KOPT-K1 (cell line): ENCODE measurements at regions not wholly inside any gene's neighbourhood (a gene's known extent, or its start where the extent isn't known, plus 50 kb on each side); places are given as distances from the start of the nearest gene placed in this dataset.
"Not testable (repeated sequence)": the region's sequence is repeated elsewhere in the genome, so short reads cannot be mapped to it uniquely, and the experiment has no call there.

ENCODE experiments used
- H3K27ac ChIP-seq: fragments of 200-600 bp; sonication (generic); 2 replicates; pipeline ENCODE4 v1.5.1; 2016; ENCODE audit warnings: antibody characterized with exemption, mild to moderate bottlenecking, low read depth, low read length; ENCODE audit not compliant: poor library complexity, severe bottlenecking
- H3K36me3 ChIP-seq: fragments of 200-600 bp; sonication (generic); 2 replicates; pipeline ENCODE4 v1.5.1; 2017; ENCODE audit warnings: antibody characterized with exemption, mild to moderate bottlenecking, low read length, moderate library complexity; ENCODE audit not compliant: insufficient read depth
- H3K9me3 ChIP-seq: fragments of 200-600 bp; sonication (generic); 2 replicates; pipeline ENCODE4 v1.5.1; 2017; ENCODE audit warnings: antibody characterized with exemption, low read length, mild to moderate bottlenecking; ENCODE audit not compliant: insufficient read depth, poor library complexity, severe bottlenecking

DNA sequence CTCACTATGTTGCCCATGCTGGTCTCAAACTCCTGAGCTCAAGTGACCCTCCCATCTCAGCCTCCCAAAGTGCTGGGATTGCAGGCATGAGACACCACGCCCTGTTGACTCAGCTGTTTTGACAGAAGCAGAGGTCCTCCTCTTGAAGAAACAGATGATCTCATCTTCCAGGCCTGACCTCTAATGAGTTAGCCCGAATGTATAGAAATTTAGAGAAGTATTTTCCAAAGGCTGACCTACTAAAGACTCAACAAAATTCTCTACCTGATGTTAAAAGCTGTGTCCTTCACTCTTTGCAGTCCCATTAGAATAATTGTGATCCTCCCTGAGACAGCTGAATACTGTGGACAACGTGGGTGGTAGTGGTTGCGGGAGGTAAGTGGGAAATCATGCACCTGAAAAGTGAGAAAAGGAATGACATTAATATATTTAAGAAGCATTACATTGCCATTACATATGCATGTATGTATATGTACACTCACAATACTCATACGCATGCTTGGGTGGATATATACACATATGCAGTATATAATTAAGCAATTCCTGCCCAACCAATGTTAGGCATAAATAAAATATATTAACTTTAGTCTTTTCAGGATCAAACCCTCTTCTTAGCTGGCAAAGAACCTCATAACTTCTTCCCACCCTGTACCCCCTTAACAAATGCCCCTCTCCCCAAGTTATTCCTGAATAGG, 204.6 kb upstream of the NR2F2 start:
- H3K9me3 ChIP-seq = no peaks in the 10 kb centered on the region
- no peak overlapping the region for H3K27ac ChIP-seq
- no peaks in the 10 kb centered on the region for H3K36me3 ChIP-seq

DNA sequence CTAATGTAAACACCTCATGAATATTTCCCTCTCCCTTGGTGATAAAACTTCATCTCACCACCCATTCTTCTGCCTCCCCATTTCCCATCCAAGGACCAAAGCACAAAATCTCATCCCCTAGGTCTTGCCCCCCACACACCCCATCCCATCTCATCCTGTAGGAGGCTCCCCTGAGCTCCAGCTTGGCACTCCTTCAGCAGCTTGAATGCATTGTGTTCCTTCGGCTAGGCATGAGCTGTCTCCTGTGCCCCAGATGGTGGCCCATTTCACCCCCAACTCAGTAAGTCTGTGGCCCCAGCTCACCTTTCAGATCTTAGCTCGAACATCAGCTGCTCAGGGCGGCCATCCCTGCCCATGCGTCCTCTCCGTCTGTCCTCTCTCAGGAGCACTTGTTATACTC, 203.6 kb upstream of the NR2F2 start:
- no peaks in the 10 kb centered on the region for H3K9me3 ChIP-seq
- no peaks in the 10 kb centered on the region for H3K36me3 ChIP-seq
- H3K27ac ChIP-seq = no peak overlapping the region

DNA sequence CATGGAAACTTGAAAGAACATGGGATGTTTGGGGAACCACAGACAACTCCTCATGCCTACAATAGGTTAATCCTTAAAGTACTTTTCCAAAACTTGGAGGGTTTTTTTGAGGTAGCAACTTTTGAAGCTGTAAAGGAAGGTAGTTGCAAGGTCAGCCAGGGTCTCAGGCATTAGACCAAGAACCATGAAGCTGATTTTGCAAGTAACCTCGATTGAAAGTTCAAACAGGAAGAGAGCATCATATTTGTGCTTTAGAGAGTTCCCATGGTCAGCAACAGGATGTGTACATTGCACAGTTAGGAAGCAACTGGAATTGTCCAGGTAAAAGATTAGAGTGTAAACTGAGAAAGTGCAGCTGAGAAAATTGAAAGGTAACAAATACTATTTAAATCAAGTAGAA, 199.8 kb upstream of the NR2F2 start:
- Histone ChIP-seq H3K36me3 (no peaks in the 10 kb centered on the region), H3K9me3 (no peaks in the 10 kb centered on the region), H3K27ac (no peak overlapping the region)

DNA sequence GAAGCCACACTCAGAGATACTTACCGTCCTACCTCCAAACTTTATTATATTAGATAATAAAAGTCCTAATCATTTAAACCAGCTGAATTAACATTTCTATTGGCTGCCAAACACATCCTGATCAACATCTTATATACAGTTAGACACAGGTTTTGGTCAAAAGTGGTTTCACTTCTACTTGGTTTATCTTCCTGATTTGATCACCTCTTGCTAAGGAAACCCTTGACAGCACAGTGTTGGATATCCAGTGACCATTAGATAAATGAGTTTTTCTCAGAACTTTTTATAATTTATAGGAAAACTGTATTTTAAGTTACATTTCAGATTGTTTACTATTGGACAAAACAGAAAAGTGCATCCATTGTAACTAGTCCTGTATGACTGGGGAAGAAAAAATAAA, 198.4 kb upstream of the NR2F2 start:
- Histone ChIP-seq H3K27ac (no peak overlapping the region), H3K9me3 (no peaks in the 10 kb centered on the region), H3K36me3 (no peaks in the 10 kb centered on the region)

DNA sequence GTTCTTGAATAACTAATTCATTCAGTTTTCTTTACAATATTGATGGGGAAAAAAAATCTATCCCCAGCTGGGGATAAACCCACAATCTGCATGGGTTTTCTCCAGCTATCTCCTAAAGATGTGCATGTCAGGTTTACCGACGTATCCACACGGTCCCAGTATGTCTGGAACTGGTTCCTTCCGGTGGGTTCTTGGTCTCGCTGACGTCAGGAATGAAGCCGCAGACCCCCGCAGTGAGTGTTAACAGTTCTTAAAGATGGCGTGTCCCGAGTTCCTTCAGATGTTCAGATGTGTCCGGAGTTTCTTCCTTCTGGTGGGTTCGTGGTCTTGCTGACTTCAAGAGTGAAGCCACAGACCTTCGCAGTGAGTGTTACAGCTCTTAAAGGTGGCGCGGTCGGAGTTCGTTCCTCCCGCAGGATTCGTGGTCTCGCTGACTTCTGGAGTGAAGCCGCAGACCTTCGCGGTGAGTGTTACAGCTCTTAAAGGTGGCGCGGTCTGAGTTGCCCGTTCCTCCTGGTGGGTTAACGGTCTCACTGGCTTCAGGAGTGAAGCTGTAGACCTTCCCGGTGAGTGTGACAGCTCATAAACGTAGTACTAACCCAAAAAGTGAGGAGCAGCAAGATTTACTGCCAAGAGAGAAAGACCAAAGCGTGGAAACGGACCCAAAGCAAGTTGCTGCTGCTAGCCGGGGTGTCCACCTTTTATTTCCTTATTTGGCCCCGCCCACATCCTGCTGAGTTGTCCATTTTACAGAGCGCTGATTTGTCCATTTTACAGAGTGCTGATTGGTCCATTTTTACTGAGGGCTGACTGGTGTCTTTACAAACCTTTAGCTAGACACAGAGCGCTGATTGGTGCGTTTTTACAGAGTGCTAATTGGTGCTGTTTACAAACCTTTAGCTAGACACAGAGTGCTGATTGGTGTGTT, 195.1 kb upstream of the NR2F2 start:
- Histone ChIP-seq H3K27ac (no peak overlapping the region), H3K9me3 (peaks cover 6% of the 10 kb centered on the region), H3K36me3 (no peaks in the 10 kb centered on the region)

DNA sequence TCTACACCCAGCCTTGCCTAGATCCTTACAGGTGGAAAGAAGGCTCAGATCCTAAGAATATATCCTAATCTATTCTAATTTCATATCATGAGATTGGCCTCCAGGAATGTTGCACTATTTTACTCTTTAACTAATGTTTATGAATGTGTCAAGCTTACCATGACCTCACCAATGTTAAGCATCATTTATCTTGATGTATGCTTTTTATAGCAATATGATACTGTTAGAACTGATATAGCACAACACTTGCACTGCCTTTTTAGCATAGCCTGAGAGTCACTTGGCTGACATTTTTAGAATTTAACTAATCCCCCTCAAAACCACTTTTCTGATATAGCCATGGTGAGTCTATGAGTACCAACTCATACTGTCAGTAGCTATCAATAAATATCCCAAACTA, 191.5 kb upstream of the NR2F2 start:
- H3K9me3 ChIP-seq = peaks cover 6% of the 10 kb centered on the region
- no peaks in the 10 kb centered on the region for H3K36me3 ChIP-seq
- H3K27ac ChIP-seq = no peak overlapping the region

DNA sequence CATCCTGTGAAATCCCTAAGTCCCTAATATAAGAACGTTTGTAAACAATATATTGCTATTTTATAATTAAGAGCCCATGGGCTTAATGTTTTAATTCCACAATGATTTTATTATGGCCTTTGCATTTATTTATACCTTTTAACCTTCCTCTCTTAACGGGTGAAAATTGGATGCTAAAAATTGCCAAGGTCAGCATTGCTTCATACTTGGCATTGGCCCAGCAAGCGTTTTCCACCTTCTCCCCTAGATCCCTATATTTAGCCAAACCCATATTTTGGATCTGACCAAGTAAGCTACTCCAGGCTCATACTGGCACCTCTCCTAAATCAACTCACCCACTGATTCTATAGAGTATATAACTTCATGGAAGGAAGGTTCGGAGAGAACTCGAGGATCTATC, 188.0 kb upstream of the NR2F2 start:
- Histone ChIP-seq H3K36me3 (no peaks in the 10 kb centered on the region), H3K27ac (no peak overlapping the region), H3K9me3 (peaks cover 6% of the 10 kb centered on the region)

DNA sequence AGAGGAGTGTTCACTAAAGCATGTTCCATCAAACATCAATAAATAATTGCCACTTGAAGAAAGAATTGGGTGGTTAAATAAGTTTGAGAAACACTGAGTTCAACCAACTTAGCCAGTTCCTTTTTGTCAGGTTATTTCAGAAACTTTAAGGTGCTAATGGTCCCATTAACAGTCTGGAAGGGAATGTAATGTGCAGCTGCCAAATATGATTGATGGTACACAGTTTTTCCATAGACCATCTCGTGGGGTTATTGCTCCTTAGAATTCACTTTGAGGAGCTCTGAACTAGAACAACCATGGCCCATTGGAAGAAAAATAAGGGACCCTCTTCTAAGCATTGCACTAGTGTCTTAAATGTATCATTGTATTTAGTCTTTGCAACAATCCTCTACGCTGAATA, 185.8 kb upstream of the NR2F2 start:
- no peaks in the 10 kb centered on the region for H3K9me3 ChIP-seq
- no peak overlapping the region for H3K27ac ChIP-seq
- no peaks in the 10 kb centered on the region for H3K36me3 ChIP-seq

DNA sequence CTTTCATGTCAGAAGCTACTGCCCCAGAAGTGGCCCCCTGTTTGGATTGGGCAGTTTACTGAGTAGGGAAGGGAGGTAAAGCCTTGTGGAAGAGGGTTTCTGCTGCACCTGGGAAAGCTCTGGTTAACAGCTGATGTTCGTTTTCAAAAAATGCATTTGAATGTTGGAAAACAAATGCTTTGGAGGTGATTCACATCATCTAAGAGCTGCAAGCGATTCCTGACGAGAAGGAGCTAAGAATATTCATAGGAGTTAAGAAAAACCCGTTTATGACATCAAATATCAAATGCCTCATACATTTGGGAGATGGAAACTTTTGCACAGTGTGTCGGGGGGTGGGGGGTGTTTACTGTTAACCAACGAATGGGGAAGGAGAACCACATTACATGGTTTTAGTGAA, 183.8 kb upstream of the NR2F2 start:
- Histone ChIP-seq H3K9me3 (no peaks in the 10 kb centered on the region), H3K27ac (no peak overlapping the region), H3K36me3 (no peaks in the 10 kb centered on the region)

DNA sequence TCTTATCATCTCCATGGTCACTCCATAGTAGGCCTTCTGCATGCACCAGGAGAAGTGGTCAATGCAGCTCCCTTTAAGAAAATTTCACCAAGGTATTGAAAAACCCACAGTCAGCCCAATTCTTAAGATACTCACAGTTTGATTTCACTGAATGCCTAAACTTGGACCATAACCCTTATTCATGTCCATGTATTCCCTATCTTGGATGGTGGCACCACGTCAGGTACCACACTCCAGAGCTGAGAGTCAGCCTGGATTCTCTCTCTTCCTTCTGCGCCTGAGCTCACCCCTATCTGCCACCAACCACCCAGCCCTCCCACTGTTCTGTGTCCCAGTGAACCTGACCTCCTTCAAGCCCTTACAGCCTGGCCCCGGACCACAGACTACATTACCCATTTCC, 183.2 kb upstream of the NR2F2 start:
- Histone ChIP-seq H3K36me3 (no peaks in the 10 kb centered on the region), H3K27ac (no peak overlapping the region), H3K9me3 (no peaks in the 10 kb centered on the region)

DNA sequence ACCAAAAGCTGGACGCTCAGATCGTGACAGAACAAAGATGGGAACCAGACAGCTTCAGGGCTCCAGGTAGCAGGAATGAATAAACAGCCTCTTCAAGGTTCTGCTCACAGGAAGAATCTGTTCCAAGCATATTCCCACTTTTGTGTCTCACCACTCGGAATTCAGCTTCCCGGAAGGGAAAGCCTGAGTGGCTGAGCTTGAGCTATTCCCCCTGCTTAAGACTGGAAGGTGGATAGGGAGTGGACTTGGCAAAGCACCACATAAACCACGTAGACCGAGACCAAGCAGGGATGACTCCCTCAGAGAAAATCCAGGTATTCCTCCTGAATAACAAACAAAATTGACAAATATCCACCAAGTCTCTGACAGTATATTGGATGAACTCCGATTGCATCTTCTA, 180.2 kb upstream of the NR2F2 start:
- Histone ChIP-seq H3K9me3 (no peaks in the 10 kb centered on the region), H3K36me3 (no peaks in the 10 kb centered on the region), H3K27ac (no peak overlapping the region)

DNA sequence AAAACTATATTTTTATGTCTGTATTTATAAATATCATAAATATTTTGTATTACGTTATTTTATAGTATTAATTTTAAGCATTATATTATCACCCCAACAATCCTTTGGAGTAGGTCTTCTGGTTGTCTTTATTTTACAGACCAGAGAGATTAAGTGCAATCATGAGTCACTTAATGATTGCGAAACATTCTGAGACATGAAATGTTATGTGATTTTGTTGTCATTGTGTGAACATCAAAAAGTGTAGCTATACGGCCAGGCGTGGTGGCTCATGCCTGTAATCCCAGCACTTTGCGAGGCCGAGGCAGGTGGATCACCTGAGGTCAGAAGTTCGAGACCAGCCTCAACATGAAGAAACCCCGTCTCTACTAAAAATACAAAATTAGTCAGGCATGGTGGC, 178.8 kb upstream of the NR2F2 start:
- H3K27ac ChIP-seq, H3K36me3 ChIP-seq: not testable (repeated sequence)

DNA sequence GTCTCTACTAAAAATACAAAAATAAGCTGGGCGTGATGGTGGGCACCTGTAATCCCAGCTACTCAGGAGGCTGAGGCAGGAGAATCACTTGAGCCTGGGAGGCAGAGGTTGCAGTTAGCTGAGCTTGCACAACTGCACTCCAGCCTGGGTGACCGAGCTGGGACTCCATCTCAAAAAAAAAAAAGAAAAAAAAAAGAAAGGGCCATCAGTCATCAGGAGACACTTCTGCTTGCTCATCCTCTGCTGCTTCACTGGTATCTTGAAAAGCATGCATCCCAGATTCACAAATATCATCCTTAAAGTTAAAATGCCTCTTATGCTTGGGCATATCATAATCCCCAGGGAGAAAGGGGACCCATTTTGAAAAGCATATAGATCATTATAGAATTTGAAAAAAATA, 176.6 kb upstream of the NR2F2 start:
- no peaks in the 10 kb centered on the region for H3K36me3 ChIP-seq
- H3K27ac ChIP-seq = no peak overlapping the region
- H3K9me3 ChIP-seq = no peaks in the 10 kb centered on the region

More for the DNA sequence above, 178.8 kb upstream of the NR2F2 start:
- H3K9me3 ChIP-seq = not testable (repeated sequence)

DNA sequence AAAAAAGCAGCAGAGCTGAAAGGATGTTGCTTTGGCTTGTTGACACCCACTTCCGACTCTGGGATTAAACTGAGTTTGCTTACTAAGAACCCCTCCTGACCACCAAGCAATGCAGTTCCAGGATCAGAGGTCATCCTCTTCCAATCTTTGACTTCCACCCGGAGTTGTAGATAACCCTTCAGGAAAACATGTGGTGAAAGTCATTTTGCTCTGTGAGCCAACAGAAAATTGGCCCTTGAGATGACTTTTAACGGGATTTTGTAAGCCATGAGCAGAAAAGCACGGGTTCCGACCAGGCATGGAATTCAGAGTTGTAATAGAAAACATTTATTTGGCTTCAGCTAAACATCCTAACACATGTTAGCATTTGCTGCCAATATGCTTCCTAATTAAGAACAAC, 171.6 kb upstream of the NR2F2 start:
- Histone ChIP-seq H3K27ac (no peak overlapping the region), H3K36me3 (no peaks in the 10 kb centered on the region), H3K9me3 (no peaks in the 10 kb centered on the region)

DNA sequence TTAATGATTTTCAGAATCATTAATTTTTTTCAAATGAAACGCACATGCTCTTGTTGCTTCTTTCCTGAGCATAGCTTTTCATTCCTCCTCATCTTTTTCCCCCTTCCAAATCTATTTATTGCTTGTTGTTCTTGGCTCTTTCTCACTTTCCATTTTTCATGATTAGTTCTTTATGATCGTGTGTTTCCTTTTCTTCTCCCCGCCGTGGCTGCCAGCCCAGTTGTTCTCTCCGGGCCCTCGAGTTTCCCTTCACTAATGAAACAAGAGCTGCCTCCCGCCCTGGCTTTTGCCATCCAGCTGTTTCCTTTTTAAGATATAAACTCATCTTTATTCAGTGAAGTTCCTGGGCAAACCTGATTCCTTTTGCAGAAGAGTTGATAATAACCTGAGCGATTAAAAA, 170.2 kb upstream of the NR2F2 start:
- no peaks in the 10 kb centered on the region for H3K9me3 ChIP-seq
- H3K36me3 ChIP-seq = no peaks in the 10 kb centered on the region
- no peak overlapping the region for H3K27ac ChIP-seq

DNA sequence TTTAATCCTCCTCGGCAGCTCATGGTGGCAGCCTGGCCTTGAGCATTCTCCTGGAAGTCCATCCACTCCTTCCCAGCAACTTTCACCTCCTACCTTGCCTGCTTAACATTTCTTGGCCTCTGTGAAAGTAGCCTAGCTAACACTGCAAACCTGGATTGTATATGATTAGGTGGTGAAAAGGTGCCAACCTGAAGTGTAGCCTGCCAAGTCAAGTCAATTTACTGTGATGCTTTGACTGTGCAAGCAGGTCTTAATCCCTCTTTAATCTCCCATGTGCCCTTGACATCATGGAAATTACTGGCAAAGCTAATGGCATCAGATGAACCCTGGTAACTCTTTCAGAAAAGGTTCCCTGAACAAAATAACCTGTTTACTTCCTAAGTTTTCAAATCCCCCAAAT, 169.7 kb upstream of the NR2F2 start:
- H3K27ac ChIP-seq = no peak overlapping the region
- no peaks in the 10 kb centered on the region for H3K36me3 ChIP-seq
- no peaks in the 10 kb centered on the region for H3K9me3 ChIP-seq
